Progenitor cell of endocrine pancreas (in vitro differentiated cells): ENCODE measurements at regions not wholly inside any gene's neighbourhood (a gene's known extent, or its start where the extent isn't known, plus 50 kb on each side); places are given as distances from the start of the nearest gene placed in this dataset.

Source experiments
- DNase-seq: peaks from one replicate; pipeline ENCODE4 v3.0.0; 2021; ENCODE audit warnings: low spot score; ENCODE audit not compliant: unreplicated experiment
- H3K27ac Mint-ChIP-seq: 2 replicates; pipeline ENCODE4 v1.8.0; 2021; ENCODE audit warnings: mild to moderate bottlenecking, moderate library complexity, mixed read lengths
- H3K27me3 Mint-ChIP-seq: 2 replicates; pipeline ENCODE4 v1.8.0; 2021; ENCODE audit warnings: mixed read lengths
- H3K36me3 Mint-ChIP-seq: 2 replicates; pipeline ENCODE4 v1.8.0; 2022; ENCODE audit warnings: mixed read lengths; ENCODE audit not compliant: insufficient read depth
- H3K4me1 Mint-ChIP-seq: 2 replicates; pipeline ENCODE4 v1.8.0; 2021; ENCODE audit warnings: low read depth, mixed read lengths
- H3K4me3 Mint-ChIP-seq: 2 replicates; pipeline ENCODE4 v1.8.0; 2021; ENCODE audit warnings: low read depth, mild to moderate bottlenecking, moderate library complexity, mixed read lengths
- H3K9me3 Mint-ChIP-seq: 2 replicates; pipeline ENCODE4 v1.8.0; 2021; ENCODE audit warnings: low read depth, mixed read lengths
- TF ChIP-seq, protein P1 (sequence below): fragments of 200-600 bp; sonication (generic); IDR thresholded peaks from one replicate; pipeline ENCODE4 v1.5.0; 2021; ENCODE audit warnings: antibody characterized with exemption, mild to moderate bottlenecking; ENCODE audit not compliant: unreplicated experiment

DNA sequence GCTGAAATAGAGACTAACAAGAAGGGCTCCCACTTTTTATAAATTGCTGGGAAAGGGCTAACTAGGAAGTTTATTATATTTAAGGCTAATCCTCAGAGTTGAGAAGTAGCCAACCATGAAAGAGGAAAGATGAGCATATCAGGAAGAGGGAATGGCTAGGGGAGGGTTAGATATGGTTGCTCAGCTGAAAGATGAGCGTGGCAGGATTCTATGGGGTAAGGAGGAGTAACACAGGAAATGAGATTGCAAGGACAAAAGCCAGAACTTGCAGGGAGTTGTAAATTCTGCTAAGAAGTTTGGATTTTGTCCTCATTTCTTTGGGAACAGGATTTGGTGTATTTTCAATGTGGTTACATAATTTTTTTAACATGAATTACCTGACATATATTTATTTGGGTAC, 127.4 kb upstream of the ATP2B1 start:
- Mint-ChIP-seq H3K27ac (no peak overlapping the region), H3K36me3 (no peaks in the 10 kb centered on the region), H3K27me3 (no peaks in the 10 kb centered on the region), H3K4me1 (peaks cover 9% of the 10 kb centered on the region), H3K4me3 (no peak overlapping the region), H3K9me3 (no peaks in the 10 kb centered on the region)
- DNase-seq: no peak
- TF ChIP-seq, protein P1, sequence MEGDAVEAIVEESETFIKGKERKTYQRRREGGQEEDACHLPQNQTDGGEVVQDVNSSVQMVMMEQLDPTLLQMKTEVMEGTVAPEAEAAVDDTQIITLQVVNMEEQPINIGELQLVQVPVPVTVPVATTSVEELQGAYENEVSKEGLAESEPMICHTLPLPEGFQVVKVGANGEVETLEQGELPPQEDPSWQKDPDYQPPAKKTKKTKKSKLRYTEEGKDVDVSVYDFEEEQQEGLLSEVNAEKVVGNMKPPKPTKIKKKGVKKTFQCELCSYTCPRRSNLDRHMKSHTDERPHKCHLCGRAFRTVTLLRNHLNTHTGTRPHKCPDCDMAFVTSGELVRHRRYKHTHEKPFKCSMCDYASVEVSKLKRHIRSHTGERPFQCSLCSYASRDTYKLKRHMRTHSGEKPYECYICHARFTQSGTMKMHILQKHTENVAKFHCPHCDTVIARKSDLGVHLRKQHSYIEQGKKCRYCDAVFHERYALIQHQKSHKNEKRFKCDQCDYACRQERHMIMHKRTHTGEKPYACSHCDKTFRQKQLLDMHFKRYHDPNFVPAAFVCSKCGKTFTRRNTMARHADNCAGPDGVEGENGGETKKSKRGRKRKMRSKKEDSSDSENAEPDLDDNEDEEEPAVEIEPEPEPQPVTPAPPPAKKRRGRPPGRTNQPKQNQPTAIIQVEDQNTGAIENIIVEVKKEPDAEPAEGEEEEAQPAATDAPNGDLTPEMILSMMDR: no peak

DNA sequence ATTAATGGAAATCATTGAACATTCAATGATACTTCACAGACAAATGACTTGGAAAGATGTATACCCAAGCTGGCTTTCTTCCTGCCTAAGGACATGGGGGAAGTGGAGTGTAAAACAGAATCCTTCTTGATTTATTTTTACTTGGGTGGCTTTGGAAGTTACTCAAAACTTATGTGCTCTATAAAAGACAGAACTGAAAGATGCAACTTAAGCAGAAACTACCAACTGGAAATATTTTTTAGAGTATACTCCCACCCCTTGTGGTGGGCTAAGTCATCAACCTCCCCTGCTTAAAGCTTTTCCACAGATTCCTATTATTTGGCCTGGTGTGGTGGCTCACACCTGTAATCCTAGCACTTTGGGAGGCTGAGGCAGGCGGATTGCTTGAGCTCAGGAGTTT, 126.0 kb upstream of the ATP2B1 start:
- Mint-ChIP-seq H3K4me1 (peaks cover 10% of the 10 kb centered on the region), H3K36me3 (no peaks in the 10 kb centered on the region), H3K4me3 (no peak overlapping the region), H3K27me3 (no peaks in the 10 kb centered on the region), H3K27ac (no peak overlapping the region), H3K9me3 (no peaks in the 10 kb centered on the region)
- no peak for DNase-seq
- TF ChIP-seq, protein P1: no peak

DNA sequence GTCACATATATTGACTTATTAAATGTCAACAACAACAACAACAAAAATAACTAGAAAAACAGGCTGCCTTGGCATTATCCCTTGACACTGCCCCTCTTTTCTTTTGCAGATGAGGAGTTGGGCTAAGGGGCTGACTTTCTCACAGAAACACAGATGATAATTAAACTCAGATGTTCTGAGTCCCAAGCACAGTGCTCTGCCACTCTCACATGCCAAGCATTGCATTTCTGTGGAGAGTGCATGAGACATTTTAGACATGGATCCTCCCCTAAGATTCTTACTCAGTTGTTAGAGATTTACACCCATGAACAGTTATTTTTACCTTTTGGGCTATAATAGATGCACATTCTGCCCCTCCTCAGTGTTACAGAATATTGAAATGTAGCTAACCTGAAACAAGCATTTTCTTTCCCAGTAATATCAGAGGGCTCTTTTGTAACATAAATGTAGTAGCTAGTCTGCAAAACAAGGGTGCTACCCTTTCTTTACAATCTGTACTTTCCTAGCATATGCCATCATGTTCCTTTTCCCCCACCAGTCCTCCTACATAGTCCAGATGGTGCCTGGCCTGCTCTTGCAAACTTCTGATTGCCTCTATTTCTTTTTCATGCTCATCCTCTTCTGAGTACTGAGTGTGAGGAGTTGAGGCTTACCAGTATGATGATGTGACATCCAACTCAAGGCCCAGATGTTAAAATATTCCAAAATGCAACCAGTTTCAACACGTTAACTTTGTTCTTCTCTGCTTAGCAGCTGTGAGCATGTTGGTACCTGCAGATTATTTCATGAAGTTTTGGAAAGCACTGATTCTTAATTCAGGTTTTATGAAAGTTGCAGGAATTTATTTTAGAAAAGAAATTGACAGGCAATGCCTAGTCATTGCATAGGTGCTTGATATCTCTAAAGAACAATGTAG, 125.0 kb upstream of the ATP2B1 start:
- TF ChIP-seq, protein P1: no peak
- no peaks in the 10 kb centered on the region for H3K27me3 Mint-ChIP-seq
- H3K36me3 Mint-ChIP-seq: no peaks in the 10 kb centered on the region
- H3K4me1 Mint-ChIP-seq: peaks cover 10% of the 10 kb centered on the region
- no peak overlapping the region for H3K4me3 Mint-ChIP-seq
- no peak overlapping the region for H3K27ac Mint-ChIP-seq
- DNase-seq: no peak
- H3K9me3 Mint-ChIP-seq: peaks cover 4% of the 10 kb centered on the region

DNA sequence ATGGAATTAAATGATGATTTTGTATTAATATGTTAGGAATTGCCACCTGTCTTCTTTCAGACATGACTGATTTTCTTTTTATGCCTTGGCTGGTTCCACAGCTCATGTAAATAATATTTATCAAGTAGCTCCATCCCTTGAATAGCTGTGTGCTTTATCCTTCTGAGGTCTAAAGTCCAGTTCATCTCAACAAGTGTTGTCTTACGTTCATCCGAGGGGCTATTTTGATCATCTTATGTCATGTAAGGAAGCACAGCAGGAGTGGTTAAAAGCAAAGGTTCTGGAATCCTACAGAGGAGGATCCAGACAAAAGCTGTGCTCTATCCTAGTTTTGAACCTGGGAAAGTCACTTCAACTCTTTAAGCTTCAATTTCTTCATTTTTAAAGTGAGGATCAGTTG, 123.7 kb upstream of the ATP2B1 start:
- Mint-ChIP-seq H3K27ac (no peak overlapping the region), H3K4me3 (no peak overlapping the region), H3K4me1 (peaks cover 15% of the 10 kb centered on the region), H3K27me3 (no peaks in the 10 kb centered on the region), H3K9me3 (peaks cover 4% of the 10 kb centered on the region), H3K36me3 (no peaks in the 10 kb centered on the region)
- TF ChIP-seq, protein P1: no peak
- no peak for DNase-seq

DNA sequence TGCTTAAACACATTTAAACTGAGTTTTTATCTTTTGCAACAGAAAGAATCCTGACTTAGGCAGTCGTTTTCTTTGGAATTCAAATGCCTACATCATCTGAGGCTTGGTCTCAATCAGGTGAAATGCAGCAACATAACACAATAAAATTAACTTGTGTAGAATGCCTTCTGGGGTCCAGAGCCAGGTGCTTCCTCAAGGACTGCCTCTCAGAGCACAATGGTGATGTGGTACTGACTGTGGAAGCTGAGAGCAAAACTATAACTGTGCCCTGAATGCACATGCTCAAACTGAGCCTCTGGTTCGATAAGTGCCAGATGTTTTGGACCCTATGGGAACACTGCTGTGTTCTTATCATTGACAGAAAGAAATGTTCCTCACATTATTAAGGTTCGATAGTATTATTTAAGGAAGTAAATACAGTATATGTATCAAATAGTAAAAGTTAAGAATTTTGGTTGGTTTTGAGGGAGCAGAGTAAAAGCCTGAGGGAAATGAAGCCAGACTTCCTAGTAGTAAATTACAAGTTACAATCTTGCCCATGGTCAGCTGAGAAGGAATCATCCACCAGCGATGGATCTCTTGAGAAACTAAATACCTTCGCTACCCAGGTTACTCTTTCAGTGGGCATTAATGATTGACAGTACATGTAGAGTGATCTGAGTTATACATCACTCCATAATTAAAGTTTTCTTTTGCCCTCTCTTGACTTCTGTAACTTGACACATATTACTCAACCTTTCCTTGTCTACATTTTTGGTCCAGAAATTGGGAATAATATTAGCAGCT, 122.9 kb upstream of the ATP2B1 start:
- no peaks in the 10 kb centered on the region for H3K27me3 Mint-ChIP-seq
- TF ChIP-seq, protein P1: no peak
- DNase-seq: no peak
- H3K4me3 Mint-ChIP-seq: no peak overlapping the region
- peaks cover 4% of the 10 kb centered on the region for H3K9me3 Mint-ChIP-seq
- H3K4me1 Mint-ChIP-seq: peaks cover 13% of the 10 kb centered on the region
- H3K27ac Mint-ChIP-seq: no peak overlapping the region
- no peaks in the 10 kb centered on the region for H3K36me3 Mint-ChIP-seq
